SU-DHL-6 (cell line): ENCODE measurements at regions not wholly inside any gene's neighbourhood (a gene's known extent, or its start where the extent isn't known, plus 50 kb on each side); places are given as distances from the start of the nearest gene placed in this dataset.

ENCODE experiments used
- H2AFZ ChIP-seq: fragments of 200-600 bp; sonication (generic); 2 replicates; pipeline ENCODE4 v1.6.1; 2014; ENCODE audit warnings: low read depth, mild to moderate bottlenecking, moderate library complexity, mixed read lengths, antibody characterized with exemption, low read length; ENCODE audit not compliant: severe bottlenecking
- H3F3A ChIP-seq: fragments of 200-600 bp; shearing (Covaris generic); 2 replicates; pipeline ENCODE4 v1.6.0; 2016; ENCODE audit warnings: antibody characterized with exemption, mild to moderate bottlenecking; ENCODE audit not compliant: insufficient read depth
- H3K27ac ChIP-seq: fragments of 200-600 bp; sonication (generic); 2 replicates; pipeline ENCODE4 v1.5.1; 2016; ENCODE audit warnings: low read depth, mild to moderate bottlenecking, low read length, moderate library complexity, mixed read lengths
- H3K27me3 ChIP-seq: fragments of 200-600 bp; sonication (generic), shearing (Covaris generic); 2 replicates; pipeline ENCODE4 v1.6.0; 2014; ENCODE audit warnings: mild to moderate bottlenecking, low read length
- H3K36me3 ChIP-seq: fragments of 200-600 bp; sonication (generic); 2 replicates; pipeline ENCODE4 v1.6.1; 2014; ENCODE audit warnings: mild to moderate bottlenecking, low read length, mixed read lengths
- H3K4me2 ChIP-seq: fragments of 300-600, 200-600 bp; shearing (Covaris generic), sonication (generic); 2 replicates; pipeline ENCODE4 v1.6.0; 2014; ENCODE audit warnings: low read length, low read depth, mild to moderate bottlenecking; ENCODE audit not compliant: poor library complexity, severe bottlenecking
- H3K4me3 ChIP-seq: fragments of 200-600 bp; sonication (generic); 2 replicates; pipeline ENCODE4 v1.5.1; 2014; ENCODE audit warnings: antibody characterized with exemption, low read length, mild to moderate bottlenecking, mixed read lengths; ENCODE audit not compliant: insufficient read depth, poor library complexity, severe bottlenecking
- H3K79me2 ChIP-seq: fragments of 200-600 bp; sonication (generic); 2 replicates; pipeline ENCODE4 v1.6.1; 2014; ENCODE audit warnings: mild to moderate bottlenecking, low read length, moderate library complexity; ENCODE audit not compliant: insufficient read depth
- H3K9ac ChIP-seq: fragments of 200-600 bp; sonication (generic); 2 replicates; pipeline ENCODE4 v1.7.0; 2014; ENCODE audit warnings: mild to moderate bottlenecking, low read length
- H3K9me2 ChIP-seq: fragments of 200-600 bp; sonication (generic); replicated peaks from 2 replicates; pipeline ENCODE4 v1.6.1; 2014; ENCODE audit warnings: low read length; ENCODE audit not compliant: insufficient read depth
- H3K9me3 ChIP-seq: fragments of 200-600 bp; sonication (generic); 2 replicates; pipeline ENCODE4 v1.6.1; 2014; ENCODE audit warnings: low read length, mixed read lengths; ENCODE audit not compliant: insufficient read depth
- H4K20me1 ChIP-seq: fragments of 200-600 bp; sonication (generic); 2 replicates; pipeline ENCODE4 v1.6.1; 2014; ENCODE audit warnings: low read depth, mild to moderate bottlenecking, antibody characterized with exemption, low read length, moderate library complexity, mixed read lengths
- EZH2phosphoT487 ChIP-seq: fragments of 200-600 bp; sonication (generic), shearing (Covaris generic); conservative IDR thresholded peaks from 2 replicates; pipeline ENCODE4 v1.6.1; 2018; ENCODE audit warnings: mild to moderate bottlenecking, antibody characterized with exemption, low read length, moderate library complexity, mixed read lengths
- TF ChIP-seq, protein P1 (sequence below): fragments of 200-600 bp; sonication (generic); IDR thresholded peaks from one replicate; pipeline ENCODE4 v1.5.1; 2017; ENCODE audit warnings: antibody characterized with exemption, mild to moderate bottlenecking, low read length, moderate library complexity; ENCODE audit not compliant: insufficient read depth, poor library complexity, severe bottlenecking

DNA sequence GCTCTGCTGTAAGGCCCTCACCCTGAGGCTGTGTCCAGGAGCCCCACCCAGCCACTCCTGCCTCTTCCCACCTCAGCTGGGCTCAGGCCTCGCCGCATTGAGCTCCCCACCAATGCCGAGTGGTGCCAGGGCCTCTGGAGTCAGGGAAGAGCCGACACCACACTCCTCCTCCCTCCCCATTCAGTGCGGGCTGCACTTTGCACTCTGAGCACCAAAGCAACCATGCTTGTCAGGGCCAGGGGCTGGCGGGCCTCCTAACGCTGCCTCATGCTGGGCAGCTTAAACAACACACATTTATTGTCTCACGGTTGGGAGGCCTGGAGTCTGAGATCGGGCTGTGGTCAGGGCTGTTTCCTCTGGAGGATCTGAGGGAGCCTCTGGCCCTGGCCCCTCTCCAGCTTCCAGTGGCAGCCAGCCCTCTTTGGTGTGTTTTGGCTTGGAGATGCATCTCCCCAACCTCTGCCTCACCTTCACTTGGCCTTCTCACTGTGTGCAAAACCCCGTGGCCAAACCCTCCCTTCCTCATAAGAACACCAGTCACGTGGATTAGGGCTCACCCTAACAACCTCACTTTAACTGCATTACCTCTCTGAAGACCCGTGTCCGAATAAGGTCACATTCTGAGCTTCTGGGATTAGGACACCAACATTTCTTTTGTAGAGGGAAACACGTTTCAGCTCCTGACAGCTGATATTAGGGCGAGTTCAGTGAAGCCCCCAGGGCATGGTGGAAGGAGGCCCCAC is 157.8 kb downstream of the MED10 start:
- H3K27me3 ChIP-seq, result no peaks in the 10 kb centered on the region
- no peak overlapping the region for H2AFZ ChIP-seq
- no peaks in the 10 kb centered on the region for H3K9me2 ChIP-seq
- H3K27ac ChIP-seq, result no peak overlapping the region
- H4K20me1 ChIP-seq, result no peaks in the 10 kb centered on the region
- H3K79me2 ChIP-seq, result no peaks in the 10 kb centered on the region
- no peaks in the 10 kb centered on the region for H3F3A ChIP-seq
- TF ChIP-seq, protein P1, sequence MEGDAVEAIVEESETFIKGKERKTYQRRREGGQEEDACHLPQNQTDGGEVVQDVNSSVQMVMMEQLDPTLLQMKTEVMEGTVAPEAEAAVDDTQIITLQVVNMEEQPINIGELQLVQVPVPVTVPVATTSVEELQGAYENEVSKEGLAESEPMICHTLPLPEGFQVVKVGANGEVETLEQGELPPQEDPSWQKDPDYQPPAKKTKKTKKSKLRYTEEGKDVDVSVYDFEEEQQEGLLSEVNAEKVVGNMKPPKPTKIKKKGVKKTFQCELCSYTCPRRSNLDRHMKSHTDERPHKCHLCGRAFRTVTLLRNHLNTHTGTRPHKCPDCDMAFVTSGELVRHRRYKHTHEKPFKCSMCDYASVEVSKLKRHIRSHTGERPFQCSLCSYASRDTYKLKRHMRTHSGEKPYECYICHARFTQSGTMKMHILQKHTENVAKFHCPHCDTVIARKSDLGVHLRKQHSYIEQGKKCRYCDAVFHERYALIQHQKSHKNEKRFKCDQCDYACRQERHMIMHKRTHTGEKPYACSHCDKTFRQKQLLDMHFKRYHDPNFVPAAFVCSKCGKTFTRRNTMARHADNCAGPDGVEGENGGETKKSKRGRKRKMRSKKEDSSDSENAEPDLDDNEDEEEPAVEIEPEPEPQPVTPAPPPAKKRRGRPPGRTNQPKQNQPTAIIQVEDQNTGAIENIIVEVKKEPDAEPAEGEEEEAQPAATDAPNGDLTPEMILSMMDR, result no peak
- no peak for TF ChIP-seq EZH2phosphoT487
- no peak overlapping the region for H3K4me2 ChIP-seq
- no peaks in the 10 kb centered on the region for H3K9me3 ChIP-seq
- no peaks in the 10 kb centered on the region for H3K36me3 ChIP-seq
- no peak overlapping the region for H3K9ac ChIP-seq
- H3K4me3 ChIP-seq, result no peak overlapping the region

DNA sequence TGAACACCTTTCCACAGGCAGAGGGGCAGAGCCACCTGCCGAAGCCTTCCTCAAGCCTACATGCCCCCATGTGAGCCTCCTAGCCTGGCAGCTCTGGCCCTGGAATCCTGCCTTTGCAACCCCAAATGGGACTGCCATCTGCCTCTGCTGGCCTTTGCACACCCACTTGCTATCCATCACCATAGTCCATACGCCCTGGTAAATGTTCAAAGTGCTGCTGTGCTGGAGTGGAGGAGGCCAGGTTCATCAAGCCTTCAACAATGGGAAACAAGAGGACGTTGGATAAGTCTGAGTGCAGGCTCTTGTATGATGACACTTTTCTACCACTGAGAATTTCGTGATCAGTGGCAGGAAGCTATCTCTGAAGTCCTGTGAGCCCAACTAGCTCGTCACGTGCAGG is 159.8 kb downstream of the MED10 start:
- no peak overlapping the region for H3K9ac ChIP-seq
- H3K27ac ChIP-seq, result no peak overlapping the region
- H3K9me2 ChIP-seq, result no peaks in the 10 kb centered on the region
- H3K27me3 ChIP-seq, result no peaks in the 10 kb centered on the region
- no peaks in the 10 kb centered on the region for H4K20me1 ChIP-seq
- H3K79me2 ChIP-seq, result no peaks in the 10 kb centered on the region
- H2AFZ ChIP-seq, result no peak overlapping the region
- no peak overlapping the region for H3K4me2 ChIP-seq
- H3K4me3 ChIP-seq, result no peak overlapping the region
- H3F3A ChIP-seq, result no peaks in the 10 kb centered on the region
- no peaks in the 10 kb centered on the region for H3K9me3 ChIP-seq
- H3K36me3 ChIP-seq, result no peaks in the 10 kb centered on the region
- TF ChIP-seq, protein P1, result no peak
- TF ChIP-seq EZH2phosphoT487, result no peak

DNA sequence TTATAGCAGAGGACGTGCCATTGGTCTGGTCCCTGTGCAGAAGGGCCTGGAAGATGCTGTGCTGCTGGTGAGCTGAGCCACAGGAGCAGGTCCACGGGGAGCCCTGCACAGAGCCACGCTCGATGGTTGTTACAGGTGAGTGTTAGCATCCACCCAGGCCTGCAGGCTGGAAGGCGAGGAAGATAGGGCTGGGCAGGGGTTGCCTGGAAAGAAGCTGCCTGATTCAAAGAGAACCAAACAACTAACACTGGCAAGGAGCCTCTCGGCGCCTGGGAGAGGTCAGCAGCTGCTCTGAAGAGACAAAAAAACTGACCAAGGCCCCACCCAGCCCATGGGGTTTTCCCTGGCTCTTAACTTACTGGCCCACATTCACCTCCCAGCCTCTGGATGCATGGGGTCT is 160.2 kb downstream of the MED10 start:
- Histone ChIP-seq H3K9me3 (no peaks in the 10 kb centered on the region), H2AFZ (no peak overlapping the region), H3K4me2 (no peak overlapping the region), H3K4me3 (no peak overlapping the region), H3K79me2 (no peaks in the 10 kb centered on the region), H4K20me1 (no peaks in the 10 kb centered on the region), H3K27me3 (no peaks in the 10 kb centered on the region), H3K36me3 (no peaks in the 10 kb centered on the region), H3K9ac (no peak overlapping the region), H3K27ac (no peak overlapping the region), H3F3A (no peaks in the 10 kb centered on the region), H3K9me2 (no peaks in the 10 kb centered on the region)
- TF ChIP-seq, protein P1, result no peak
- no peak for TF ChIP-seq EZH2phosphoT487
